ENCODE measurements at regions not wholly inside any gene's neighbourhood (a gene's known extent, or its start where the extent isn't known, plus 50 kb on each side); places are given as distances from the start of the nearest gene placed in this dataset.

GRCh38 chr4:85274955-85275354 is 200.0 kb upstream of the ARHGAP24 start:
- no peak for DNase-seq

GRCh38 chr4:85280963-85281362 is 194.0 kb upstream of the ARHGAP24 start:
- no peak for DNase-seq

- no peak for DNase-seq
Measured at GRCh38 chr4:85291226-85291625, 183.7 kb upstream of the ARHGAP24 start.

- DNase-seq: no peak
Measured at GRCh38 chr4:85298037-85298436, 176.9 kb upstream of the ARHGAP24 start.

- no peak for DNase-seq
Measured at GRCh38 chr4:85302193-85302736, 172.7 kb upstream of the ARHGAP24 start.

- no peak for DNase-seq
Measured at GRCh38 chr4:85302756-85303155, 172.2 kb upstream of the ARHGAP24 start.

- DNase-seq: no peak
Measured at GRCh38 chr4:85318415-85318814, 156.5 kb upstream of the ARHGAP24 start.

GRCh38 chr4:85358831-85359230 is 116.1 kb upstream of the ARHGAP24 start:
- no peak for DNase-seq

GRCh38 chr4:85362550-85362949 is 112.4 kb upstream of the ARHGAP24 start:
- no peak for DNase-seq

- DNase-seq: no peak
Measured at GRCh38 chr4:85367815-85368214, 107.1 kb upstream of the ARHGAP24 start.

GRCh38 chr4:85368240-85368639 is 106.7 kb upstream of the ARHGAP24 start:
- no peak for DNase-seq

GRCh38 chr4:85368932-85369331 is 106.0 kb upstream of the ARHGAP24 start:
- DNase-seq: peak; percentile 19

GRCh38 chr4:85369703-85370380 is 105.1 kb upstream of the ARHGAP24 start:
- DNase-seq: no peak

GRCh38 chr4:85370400-85371032 is 104.4 kb upstream of the ARHGAP24 start:
- DNase-seq: peak; percentile 25

GRCh38 chr4:85372966-85373365 is 102.0 kb upstream of the ARHGAP24 start:
- no peak for DNase-seq

GRCh38 chr4:85376285-85376684 is 98.7 kb upstream of the ARHGAP24 start:
- DNase-seq: no peak

- DNase-seq: no peak
Measured at GRCh38 chr4:85381968-85382367, 93.0 kb upstream of the ARHGAP24 start.

GRCh38 chr4:85391071-85391470 is 83.9 kb upstream of the ARHGAP24 start:
- no peak for DNase-seq

- DNase-seq: no peak
Measured at GRCh38 chr4:85391589-85392410, 83.2 kb upstream of the ARHGAP24 start.

- no peak for DNase-seq
Measured at GRCh38 chr4:85393201-85393600, 81.7 kb upstream of the ARHGAP24 start.

GRCh38 chr4:85398276-85398675 is 76.7 kb upstream of the ARHGAP24 start:
- DNase-seq: no peak

GRCh38 chr4:85399270-85399669 is 75.7 kb upstream of the ARHGAP24 start:
- no peak for DNase-seq

- no peak for DNase-seq
Measured at GRCh38 chr4:85402371-85402770, 72.6 kb upstream of the ARHGAP24 start.

GRCh38 chr4:85406185-85406584 is 68.8 kb upstream of the ARHGAP24 start:
- no peak for DNase-seq

Measured in MV-4-11 (cell line).